PC-9 (cell line): ENCODE measurements at regions not wholly inside any gene's neighbourhood (a gene's known extent, or its start where the extent isn't known, plus 50 kb on each side); places are given as distances from the start of the nearest gene placed in this dataset.

Experiments
- CTCF ChIP-seq: fragments of 200-600 bp; sonication (generic); conservative IDR thresholded peaks from 2 replicates; pipeline ENCODE4 v1.6.1; 2017; ENCODE audit warnings: mixed run types, antibody characterized with exemption, mild to moderate bottlenecking, moderate library complexity
- EZH2 ChIP-seq: fragments of 200-600 bp; sonication (generic); IDR thresholded peaks from 2 replicates; pipeline ENCODE4 v1.8.0; 2017; ENCODE audit warnings: antibody characterized with exemption, low read depth

GRCh38 chr5:5584751-5585150 lies 162.3 kb downstream of the ICE1 start:
- no peak for TF ChIP-seq CTCF
- TF ChIP-seq EZH2: no peak
